CD14-positive monocyte (primary cell): ENCODE measurements at regions not wholly inside any gene's neighbourhood (a gene's known extent, or its start where the extent isn't known, plus 50 kb on each side); places are given as distances from the start of the nearest gene placed in this dataset.

Experiments used
- DNase-seq, 3 donors: peaks; one replicate each; pipeline ENCODE4 v3.0.0-alpha.2; 2011 to 2022
- H2AFZ ChIP-seq: 2 replicates; pipeline ENCODE4 v1.6.0; 2012; ENCODE audit warnings: mild to moderate bottlenecking, low read depth, low read length, inconsistent platforms; ENCODE audit not compliant: insufficient read depth, poor library complexity, severe bottlenecking
- H3K27ac ChIP-seq, 2 donors: 1 replicate in 1 of 2; 2 replicates in 1 of 2; pipeline ENCODE4 v1.5.1; 2012 to 2013; ENCODE audit warnings: low read length in 2 of 2, control low read depth in 1 of 2, inconsistent platforms in 1 of 2, low read depth in 1 of 2, mild to moderate bottlenecking in 1 of 2
- H3K27me3 ChIP-seq, 2 donors: one replicate each; pipeline versions ENCODE4 v1.6.0 to v1.6.1; 2011 to 2013; ENCODE audit warnings: low read length in 2 of 2; ENCODE audit not compliant: control insufficient read depth in 2 of 2, insufficient read depth in 2 of 2
- H3K36me3 ChIP-seq, 2 donors: replicated peaks in 1 of 2; 1 replicate in 1 of 2; 2 replicates in 1 of 2; pipeline versions ENCODE4 v1.5.1 to v1.6.1; 2012 to 2013; ENCODE audit warnings: low read length in 2 of 2, control low read depth in 1 of 2, inconsistent platforms in 1 of 2, mild to moderate bottlenecking in 1 of 2; ENCODE audit not compliant: insufficient read depth in 2 of 2, control insufficient read depth in 1 of 2
- H3K4me1 ChIP-seq, 2 donors: 1 replicate in 1 of 2; 2 replicates in 1 of 2; pipeline versions ENCODE4 v1.5.1 to v1.6.1; 2012 to 2013; ENCODE audit warnings: low read length in 2 of 2, control low read depth in 1 of 2, inconsistent platforms in 1 of 2, mild to moderate bottlenecking in 1 of 2, moderate library complexity in 1 of 2; ENCODE audit not compliant: insufficient read depth in 2 of 2, control insufficient read depth in 1 of 2
- H3K4me2 ChIP-seq: replicated peaks from 2 replicates; pipeline ENCODE3; 2012; ENCODE audit warnings: low read length, moderate library complexity, mild to moderate bottlenecking; ENCODE audit not compliant: poor library complexity, severe bottlenecking; ENCODE audit errors: extremely low read depth
- H3K4me3 ChIP-seq, 3 experiments: fragments of 200-600 bp in 1 of 3; sonication (generic) in 1 of 3; replicated peaks in 1 of 3; 1 replicate in 2 of 3; 2 replicates in 1 of 3; pipeline ENCODE4 v1.5.1; 2011 to 2013; ENCODE audit warnings: low read length in 3 of 3, mild to moderate bottlenecking in 3 of 3, control low read depth in 2 of 3, low read depth in 2 of 3, inconsistent platforms in 1 of 3, moderate library complexity in 1 of 3
- H3K79me2 ChIP-seq: 2 replicates; pipeline ENCODE4 v1.6.0; 2012; ENCODE audit warnings: mild to moderate bottlenecking, control low read depth, inconsistent platforms, low read length, moderate library complexity; ENCODE audit not compliant: insufficient read depth
- H3K9ac ChIP-seq: 2 replicates; pipeline ENCODE4 v1.6.0; 2017; ENCODE audit warnings: low read length, mild to moderate bottlenecking; ENCODE audit not compliant: insufficient read depth, poor library complexity, severe bottlenecking
- H3K9me3 ChIP-seq, 2 donors: replicated peaks in 1 of 2; 1 replicate in 1 of 2; 2 replicates in 1 of 2; pipeline versions ENCODE4 v1.5.1 to v1.6.1; 2012 to 2013; ENCODE audit warnings: low read length in 2 of 2, control low read depth in 1 of 2; ENCODE audit not compliant: control insufficient read depth in 1 of 2, insufficient read depth in 1 of 2
- H4K20me1 ChIP-seq: 2 replicates; pipeline ENCODE4 v1.6.0; 2012; ENCODE audit warnings: mild to moderate bottlenecking, low read length, control low read depth, moderate library complexity; ENCODE audit not compliant: insufficient read depth
- H3K27ac Mint-ChIP-seq, 7 donors: one replicate each; pipeline ENCODE4 v1.8.0; 2020; ENCODE audit warnings: mild to moderate bottlenecking in 7 of 7, mixed read lengths in 7 of 7, moderate library complexity in 6 of 7, inconsistent platforms in 2 of 7
- H3K27me3 Mint-ChIP-seq, 3 donors: one replicate each; pipeline ENCODE4 v1.8.0; 2021 to 2022; ENCODE audit warnings: low read depth in 3 of 3, mild to moderate bottlenecking in 3 of 3, mixed read lengths in 3 of 3, moderate library complexity in 3 of 3, inconsistent platforms in 1 of 3
- H3K36me3 Mint-ChIP-seq, 2 donors: one replicate each; pipeline ENCODE4 v1.8.0; 2020; ENCODE audit warnings: mixed read lengths in 2 of 2, inconsistent platforms in 1 of 2, mild to moderate bottlenecking in 1 of 2
- H3K4me1 Mint-ChIP-seq: one replicate; pipeline ENCODE4 v1.8.0; 2020; ENCODE audit warnings: mild to moderate bottlenecking, mixed read lengths
- H3K4me3 Mint-ChIP-seq, 2 donors: one replicate each; pipeline ENCODE4 v1.8.0; 2020; ENCODE audit warnings: mild to moderate bottlenecking in 2 of 2, mixed read lengths in 2 of 2, moderate library complexity in 1 of 2
- H3K9me3 Mint-ChIP-seq, 7 donors: one replicate each; pipeline ENCODE4 v1.8.0; 2020 to 2022; ENCODE audit warnings: mixed read lengths in 7 of 7, mild to moderate bottlenecking in 6 of 7, moderate library complexity in 6 of 7, inconsistent platforms in 2 of 7
- WGBS: methylation state at CpG from one replicate; pipeline ENCODE4 v1.1.5; 2013; ENCODE audit warnings: missing lambda C conversion rate; ENCODE audit not compliant: insufficient coverage; 5-methylcytosine and 5-hydroxymethylcytosine counted together
- intact Hi-C, 2 donors: fragments of 100-400 bp; cut with micrococcal nuclease; formaldehyde crosslinking; loops; one replicate each; pipeline versions ENCODE4 v1.15.0 to v1.15.1; 2023
- TF ChIP-seq, protein P1 (sequence below): fragments of 200-600 bp; IDR thresholded peaks from one replicate; pipeline ENCODE4 v1.8.0; 2022; ENCODE audit warnings: antibody characterized with exemption, mild to moderate bottlenecking

GRCh38 chr2:64823794-64824193 lies 165.4 kb upstream of the SLC1A4 start:
- peak overlapping the region in 1 of 7 donors; percentile 41 for H3K27ac Mint-ChIP-seq
- peaks cover 45% of the 10 kb centered on the region for H3K4me1 Mint-ChIP-seq

GRCh38 chr2:64825831-64826491 lies 163.2 kb upstream of the SLC1A4 start:
- peak; percentile 51 to 81 (median 74) for DNase-seq
- H3K27me3 ChIP-seq: no peaks in the 10 kb centered on the region
- Mint-ChIP-seq H3K27me3 (peaks cover 0 to 4% (median 0%) of the 10 kb centered on the region in 3 donors), H3K9me3 (peaks cover 0 to 3% (median under 1%) of the 10 kb centered on the region in 7 donors), H3K4me3 (peak overlapping the region in 1 of 2 donors; percentile 21), H3K27ac (peak overlapping the region; percentile 77 to 93 (median 88)), H3K36me3 (no peaks in the 10 kb centered on the region), H3K4me1 (peaks cover 37% of the 10 kb centered on the region)
- H3K4me3 ChIP-seq: peak overlapping the region in 1 of 3 experiments; percentile 12
- H3K9ac ChIP-seq: no peak overlapping the region
- no peaks in the 10 kb centered on the region for H3K9me3 ChIP-seq
- WGBS: 80% methylated on average over 1 of the region's 4 CpGs
- H3K27ac ChIP-seq: peak overlapping the region; percentile 13 to 77
- no peaks in the 10 kb centered on the region for H4K20me1 ChIP-seq
- peak overlapping the region; percentile 14 for H3K4me2 ChIP-seq
- H3K79me2 ChIP-seq: no peaks in the 10 kb centered on the region
- H3K36me3 ChIP-seq: no peaks in the 10 kb centered on the region
- TF ChIP-seq, protein P1, sequence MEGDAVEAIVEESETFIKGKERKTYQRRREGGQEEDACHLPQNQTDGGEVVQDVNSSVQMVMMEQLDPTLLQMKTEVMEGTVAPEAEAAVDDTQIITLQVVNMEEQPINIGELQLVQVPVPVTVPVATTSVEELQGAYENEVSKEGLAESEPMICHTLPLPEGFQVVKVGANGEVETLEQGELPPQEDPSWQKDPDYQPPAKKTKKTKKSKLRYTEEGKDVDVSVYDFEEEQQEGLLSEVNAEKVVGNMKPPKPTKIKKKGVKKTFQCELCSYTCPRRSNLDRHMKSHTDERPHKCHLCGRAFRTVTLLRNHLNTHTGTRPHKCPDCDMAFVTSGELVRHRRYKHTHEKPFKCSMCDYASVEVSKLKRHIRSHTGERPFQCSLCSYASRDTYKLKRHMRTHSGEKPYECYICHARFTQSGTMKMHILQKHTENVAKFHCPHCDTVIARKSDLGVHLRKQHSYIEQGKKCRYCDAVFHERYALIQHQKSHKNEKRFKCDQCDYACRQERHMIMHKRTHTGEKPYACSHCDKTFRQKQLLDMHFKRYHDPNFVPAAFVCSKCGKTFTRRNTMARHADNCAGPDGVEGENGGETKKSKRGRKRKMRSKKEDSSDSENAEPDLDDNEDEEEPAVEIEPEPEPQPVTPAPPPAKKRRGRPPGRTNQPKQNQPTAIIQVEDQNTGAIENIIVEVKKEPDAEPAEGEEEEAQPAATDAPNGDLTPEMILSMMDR: no peak
- intact Hi-C loops: loop anchor here in 1 of 2 donors (5.0 kb wide), 1 partner anchor 36 kb away; no protein-coding TSS in a partner anchor
- peaks cover 26 to 34% of the 10 kb centered on the region in 2 donors for H3K4me1 ChIP-seq
- H2AFZ ChIP-seq: no peak overlapping the region

More at GRCh38 chr2:64823794-64824193, 165.4 kb upstream of the SLC1A4 start:
- no peaks in the 10 kb centered on the region for H3K27me3 ChIP-seq
- H3K36me3 Mint-ChIP-seq: no peaks in the 10 kb centered on the region
- DNase-seq: no peak
- H3K27ac ChIP-seq: no peak overlapping the region
- no peaks in the 10 kb centered on the region for H3K36me3 ChIP-seq
- TF ChIP-seq, protein P1: no peak
- no peak overlapping the region for H3K9ac ChIP-seq
- no peaks in the 10 kb centered on the region for H3K9me3 Mint-ChIP-seq
- no peak overlapping the region for H3K4me3 Mint-ChIP-seq
- H3K4me3 ChIP-seq: no peak overlapping the region
- 90% methylated on average over 5 of the region's 5 CpGs for WGBS
- intact Hi-C loops: no loop called here
- H3K27me3 Mint-ChIP-seq: peaks cover 0 to 2% (median 0%) of the 10 kb centered on the region in 3 donors
- no peak overlapping the region for H3K4me2 ChIP-seq
- H2AFZ ChIP-seq: no peak overlapping the region
- H3K79me2 ChIP-seq: no peaks in the 10 kb centered on the region
- peaks cover 36 to 43% of the 10 kb centered on the region in 2 donors for H3K4me1 ChIP-seq
- no peaks in the 10 kb centered on the region for H4K20me1 ChIP-seq
- no peaks in the 10 kb centered on the region for H3K9me3 ChIP-seq
